ENCODE measurements at regions not wholly inside any gene's neighbourhood (a gene's known extent, or its start where the extent isn't known, plus 50 kb on each side); places are given as distances from the start of the nearest gene placed in this dataset.

DNA sequence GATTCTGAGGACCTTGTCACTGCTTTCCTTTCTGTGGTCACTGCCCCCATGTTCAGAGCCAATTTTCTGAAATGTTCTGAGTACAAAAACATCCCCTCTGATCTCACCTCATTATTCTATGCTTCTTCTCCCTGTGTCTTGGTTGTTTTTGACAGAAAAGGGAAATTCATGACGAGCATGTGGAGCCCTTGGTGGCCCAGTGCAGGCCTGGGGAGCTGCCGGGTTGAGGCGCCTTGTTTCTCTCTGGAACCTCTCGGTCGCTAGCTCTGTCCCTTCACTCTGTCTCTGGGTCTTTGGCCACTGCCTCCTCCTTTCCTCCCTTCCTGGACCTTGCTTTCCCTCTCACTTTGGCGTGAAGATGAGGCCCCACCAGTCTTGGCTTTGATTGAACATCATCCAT, 63.0 kb upstream of the THY1 start:
- no peak for TF ChIP-seq EZH2 (IDR thresholded peaks at IDR 0.05; ENCODE audit: insufficient read depth, poor library complexity, severe bottlenecking)
- TF ChIP-seq EZH2phosphoT487 (IDR thresholded peaks at IDR 0.05; ENCODE audit: insufficient read depth, low read depth): no peak
